ENCODE measurements at regions not wholly inside any gene's neighbourhood (a gene's known extent, or its start where the extent isn't known, plus 50 kb on each side); places are given as distances from the start of the nearest gene placed in this dataset.

- CTCF ChIA-PET: no interaction called here
- Mint-ChIP-seq H3K9me3 (ENCODE audit: low read depth, unreplicated experiment) (no peaks in the 10 kb centered on the region), H3K4me1 (ENCODE audit: low read depth, unreplicated experiment) (no peaks in the 10 kb centered on the region), H3K27me3 (ENCODE audit: unreplicated experiment) (no peaks in the 10 kb centered on the region), H3K4me3 (ENCODE audit: low read depth, unreplicated experiment) (no peak overlapping the region), H3K36me3 (ENCODE audit: insufficient read depth, unreplicated experiment) (no peaks in the 10 kb centered on the region), H3K27ac (ENCODE audit: unreplicated experiment) (no peak overlapping the region)
- DNase-seq: no peak
- intact Hi-C loops (cut with micrococcal nuclease; ENCODE audit: unreplicated experiment): no loop called here
- BruUV-seq (replicated peaks): no TSS peak
- TF ChIP-seq CTCF (IDR thresholded peaks at IDR 0.05; ENCODE audit: unreplicated experiment): no peak
Observed at GRCh38 chr6:138600261-138600660, 101.0 kb upstream of the NHSL1 start.

- no TSS peak for BruUV-seq (replicated peaks)
- Mint-ChIP-seq H3K27me3 (ENCODE audit: unreplicated experiment) (no peaks in the 10 kb centered on the region), H3K27ac (ENCODE audit: unreplicated experiment) (no peak overlapping the region), H3K4me1 (ENCODE audit: low read depth, unreplicated experiment) (no peaks in the 10 kb centered on the region), H3K4me3 (ENCODE audit: low read depth, unreplicated experiment) (no peak overlapping the region), H3K9me3 (ENCODE audit: low read depth, unreplicated experiment) (no peaks in the 10 kb centered on the region), H3K36me3 (ENCODE audit: insufficient read depth, unreplicated experiment) (no peaks in the 10 kb centered on the region)
- no peak for DNase-seq
- CTCF ChIA-PET: no interaction called here
- intact Hi-C loops (cut with micrococcal nuclease; ENCODE audit: unreplicated experiment): no loop called here
- TF ChIP-seq CTCF (IDR thresholded peaks at IDR 0.05; ENCODE audit: unreplicated experiment): no peak
Observed at GRCh38 chr6:138600726-138601125, 101.4 kb upstream of the NHSL1 start.

GRCh38 chr6:138601128-138601527, 101.8 kb upstream of the NHSL1 start:
- BruUV-seq (replicated peaks): no TSS peak
- CTCF ChIA-PET: no interaction called here
- Mint-ChIP-seq H3K27me3 (ENCODE audit: unreplicated experiment) (no peaks in the 10 kb centered on the region), H3K9me3 (ENCODE audit: low read depth, unreplicated experiment) (no peaks in the 10 kb centered on the region), H3K4me3 (ENCODE audit: low read depth, unreplicated experiment) (no peak overlapping the region), H3K27ac (ENCODE audit: unreplicated experiment) (no peak overlapping the region), H3K4me1 (ENCODE audit: low read depth, unreplicated experiment) (no peaks in the 10 kb centered on the region), H3K36me3 (ENCODE audit: insufficient read depth, unreplicated experiment) (no peaks in the 10 kb centered on the region)
- no peak for DNase-seq
- no peak for TF ChIP-seq CTCF (IDR thresholded peaks at IDR 0.05; ENCODE audit: unreplicated experiment)
- intact Hi-C loops (cut with micrococcal nuclease; ENCODE audit: unreplicated experiment): no loop called here

GRCh38 chr6:138605958-138606357, 106.7 kb upstream of the NHSL1 start:
- no peak for TF ChIP-seq CTCF (IDR thresholded peaks at IDR 0.05; ENCODE audit: unreplicated experiment)
- no TSS peak for BruUV-seq (replicated peaks)
- no peaks in the 10 kb centered on the region for H3K27me3 Mint-ChIP-seq (ENCODE audit: unreplicated experiment)
- no peak overlapping the region for H3K27ac Mint-ChIP-seq (ENCODE audit: unreplicated experiment)
- no peak for DNase-seq
- CTCF ChIA-PET: no interaction called here
- H3K9me3 Mint-ChIP-seq (ENCODE audit: low read depth, unreplicated experiment): no peaks in the 10 kb centered on the region
- H3K4me1 Mint-ChIP-seq (ENCODE audit: low read depth, unreplicated experiment): no peaks in the 10 kb centered on the region
- intact Hi-C loops (cut with micrococcal nuclease; ENCODE audit: unreplicated experiment): no loop called here
- H3K4me3 Mint-ChIP-seq (ENCODE audit: low read depth, unreplicated experiment): no peak overlapping the region
- no peaks in the 10 kb centered on the region for H3K36me3 Mint-ChIP-seq (ENCODE audit: insufficient read depth, unreplicated experiment)

Data from Calu3 (cell line).